MCF 10A (cell line): ENCODE measurements at regions not wholly inside any gene's neighbourhood (a gene's known extent, or its start where the extent isn't known, plus 50 kb on each side); places are given as distances from the start of the nearest gene placed in this dataset.

Experiments used
- BruUV-seq: library from RNA; stranded (reverse); fragments of 400-500 nt; replicated peaks from 2 replicates; lab custom pipeline; 2021; lab: Mats Ljungman, UMichigan
- CTCF ChIA-PET: fragments of 300-600 bp; sonication (Branson Sonifier 250); formaldehyde crosslinking; extraction: SDS; loops from one replicate; lab custom pipeline; 2021; ENCODE audit warnings: antibody characterized with exemption, inconsistent platforms; lab: Yijun Ruan, JAX
- POLR2A ChIA-PET: fragments of 300-600, 350-650 bp; sonication (Branson Sonifier 250); formaldehyde crosslinking; extraction: SDS; loops from one replicate; lab custom pipeline; 2020; ENCODE audit warnings: antibody characterized with exemption, inconsistent platforms; lab: Yijun Ruan, JAX
- DNase-seq: peaks from one replicate; pipeline ENCODE4 v3.0.0-alpha.2; 2018; ENCODE audit not compliant: unreplicated experiment
- H3K27ac Mint-ChIP-seq: one replicate; pipeline ENCODE4 v1.8.0; 2022; ENCODE audit warnings: mild to moderate bottlenecking, low read depth, mixed read lengths; ENCODE audit not compliant: unreplicated experiment
- H3K27me3 Mint-ChIP-seq: one replicate; pipeline ENCODE4 v1.8.0; 2022; ENCODE audit warnings: mixed read lengths; ENCODE audit not compliant: insufficient read depth, unreplicated experiment
- H3K36me3 Mint-ChIP-seq: one replicate; pipeline ENCODE4 v1.8.0; 2022; ENCODE audit warnings: mild to moderate bottlenecking, moderate library complexity, mixed read lengths; ENCODE audit not compliant: insufficient read depth, unreplicated experiment
- H3K4me1 Mint-ChIP-seq: one replicate; pipeline ENCODE4 v1.8.0; 2022; ENCODE audit warnings: mixed read lengths; ENCODE audit not compliant: insufficient read depth, unreplicated experiment
- H3K4me3 Mint-ChIP-seq: one replicate; pipeline ENCODE4 v1.8.0; 2022; ENCODE audit warnings: mild to moderate bottlenecking, moderate library complexity, mixed read lengths; ENCODE audit not compliant: unreplicated experiment
- H3K9me3 Mint-ChIP-seq: one replicate; pipeline ENCODE4 v1.8.0; 2022; ENCODE audit warnings: mixed read lengths; ENCODE audit not compliant: unreplicated experiment
- CTCF ChIP-seq: fragments of 200-600 bp; IDR thresholded peaks from one replicate; pipeline ENCODE4 v1.8.0; 2022; ENCODE audit warnings: antibody characterized with exemption, mild to moderate bottlenecking; ENCODE audit not compliant: unreplicated experiment
- intact Hi-C: fragments of 100-400 bp; cut with micrococcal nuclease; formaldehyde crosslinking; loops from 2 replicates; pipeline ENCODE4 v1.14.1; 2022

GRCh38 chr18:25817546-25818237, 272.7 kb downstream of the SS18 start:
- CTCF ChIA-PET: interaction anchor here (0.7 kb wide), 1 partner anchor 76 kb away, joined by 3 read pairs; no protein-coding TSS in a partner anchor
- H3K9me3 Mint-ChIP-seq: no peaks in the 10 kb centered on the region
- no peak for TF ChIP-seq CTCF
- H3K27me3 Mint-ChIP-seq: peaks cover 14% of the 10 kb centered on the region
- BruUV-seq: no TSS peak
- H3K36me3 Mint-ChIP-seq: no peaks in the 10 kb centered on the region
- POLR2A ChIA-PET: interaction anchor here (1.1 kb wide), 1 partner anchor 10 kb away, joined by 4 read pairs; no protein-coding TSS in a partner anchor
- no peak overlapping the region for H3K4me3 Mint-ChIP-seq
- H3K27ac Mint-ChIP-seq: no peak overlapping the region
- no peak for DNase-seq
- intact Hi-C loops: no loop called here
- no peaks in the 10 kb centered on the region for H3K4me1 Mint-ChIP-seq

- no peak overlapping the region for H3K4me3 Mint-ChIP-seq
- no peak overlapping the region for H3K27ac Mint-ChIP-seq
- ChIA-PET POLR2A (interaction anchor here (0.6 to 0.7 kb wide), 2 partner anchors 10 to 711 kb away, joined by 3 read pairs; no protein-coding TSS in a partner anchor), CTCF (no interaction called here)
- no peak for TF ChIP-seq CTCF
- no peaks in the 10 kb centered on the region for H3K36me3 Mint-ChIP-seq
- no peak for DNase-seq
- BruUV-seq: no TSS peak
- no peaks in the 10 kb centered on the region for H3K27me3 Mint-ChIP-seq
- no peaks in the 10 kb centered on the region for H3K4me1 Mint-ChIP-seq
- intact Hi-C loops: no loop called here
- no peaks in the 10 kb centered on the region for H3K9me3 Mint-ChIP-seq
Measured at GRCh38 chr18:25815659-25816058, 274.8 kb downstream of the SS18 start.

- DNase-seq: no peak
Measured at GRCh38 chr18:25814841-25815458, 275.5 kb downstream of the SS18 start.

More at GRCh38 chr18:25814841-25815458, 275.5 kb downstream of the SS18 start:
- CTCF ChIA-PET: interaction anchor here (0.5 to 0.7 kb wide), 2 partner anchors 214 to 471 kb away, joined by 3 to 4 read pairs; no protein-coding TSS in a partner anchor
- Mint-ChIP-seq H3K36me3 (no peaks in the 10 kb centered on the region), H3K9me3 (no peaks in the 10 kb centered on the region), H3K27ac (no peak overlapping the region), H3K27me3 (no peaks in the 10 kb centered on the region), H3K4me3 (no peak overlapping the region), H3K4me1 (no peaks in the 10 kb centered on the region)
- TF ChIP-seq CTCF: no peak
- intact Hi-C loops: no loop called here
- BruUV-seq: no TSS peak
- POLR2A ChIA-PET: no interaction called here
